H9 (cell line): ENCODE measurements at regions not wholly inside any gene's neighbourhood (a gene's known extent, or its start where the extent isn't known, plus 50 kb on each side); places are given as distances from the start of the nearest gene placed in this dataset.

ENCODE experiments used
- DNase-seq: peaks from one replicate; pipeline ENCODE4 v3.0.0-alpha.2; 2017
- H2AFZ ChIP-seq: one replicate; pipeline ENCODE4 v1.6.1; 2013; ENCODE audit warnings: mild to moderate bottlenecking, low read length, control low read depth, moderate library complexity
- H2AK5ac ChIP-seq: 2 replicates; pipeline ENCODE4 v1.6.1; 2013; ENCODE audit warnings: low read length, control low read depth, mixed read lengths; ENCODE audit not compliant: insufficient read length
- H2BK120ac ChIP-seq: one replicate; pipeline ENCODE4 v1.6.1; 2013; ENCODE audit warnings: low read depth, mild to moderate bottlenecking, low read length, control low read depth, inconsistent platforms; ENCODE audit not compliant: poor library complexity, severe bottlenecking
- H2BK12ac ChIP-seq: 2 replicates; pipeline ENCODE4 v1.6.1; 2013; ENCODE audit warnings: low read length, control low read depth, mixed read lengths, low read depth; ENCODE audit not compliant: insufficient read length
- H2BK15ac ChIP-seq: 2 replicates; pipeline ENCODE4 v1.6.1; 2013; ENCODE audit warnings: low read depth, low read length, control low read depth
- H2BK20ac ChIP-seq: one replicate; pipeline ENCODE4 v1.6.1; 2013; ENCODE audit warnings: low read depth, mild to moderate bottlenecking, low read length, control low read depth, inconsistent platforms; ENCODE audit not compliant: poor library complexity, severe bottlenecking
- H2BK5ac ChIP-seq: 2 replicates; pipeline ENCODE4 v1.6.1; 2013; ENCODE audit warnings: low read length, control low read depth, mixed read lengths; ENCODE audit not compliant: insufficient read length
- H3K14ac ChIP-seq: 2 replicates; pipeline ENCODE4 v1.6.1; 2013; ENCODE audit warnings: low read length, control low read depth; ENCODE audit not compliant: insufficient read depth
- H3K18ac ChIP-seq: 2 replicates; pipeline ENCODE4 v1.6.1; 2013; ENCODE audit warnings: low read depth, mild to moderate bottlenecking, mixed read lengths, low read length, control low read depth; ENCODE audit not compliant: insufficient read length
- H3K23ac ChIP-seq: 2 replicates; pipeline ENCODE4 v1.6.1; 2013; ENCODE audit warnings: low read length, control low read depth, mixed read lengths, low read depth; ENCODE audit not compliant: insufficient read length
- H3K23me2 ChIP-seq: 2 replicates; pipeline ENCODE4 v1.6.1; 2013; ENCODE audit warnings: low read depth, mild to moderate bottlenecking, mixed read lengths, low read length, control low read depth; ENCODE audit not compliant: insufficient read length, poor library complexity, severe bottlenecking
- H3K27ac ChIP-seq: 2 replicates; pipeline ENCODE4 v1.5.1; 2013; ENCODE audit warnings: low read length, control low read depth, mixed read lengths, low read depth; ENCODE audit not compliant: insufficient read length
- H3K27me3 ChIP-seq: 2 replicates; pipeline ENCODE4 v1.6.1; 2013; ENCODE audit warnings: low read length, control low read depth, inconsistent platforms; ENCODE audit not compliant: insufficient read depth
- H3K4ac ChIP-seq: 2 replicates; pipeline ENCODE4 v1.6.1; 2013; ENCODE audit warnings: low read depth, mild to moderate bottlenecking, control low read depth, inconsistent platforms, low read length, moderate library complexity
- H3K4me1 ChIP-seq: 2 replicates; pipeline ENCODE4 v1.6.1; 2013; ENCODE audit warnings: low read length, control low read depth, inconsistent platforms; ENCODE audit not compliant: insufficient read depth
- H3K4me2 ChIP-seq: 2 replicates; pipeline ENCODE4 v1.6.1; 2013; ENCODE audit warnings: low read length, control low read depth, mixed read lengths; ENCODE audit not compliant: insufficient read length, insufficient read depth
- H3K56ac ChIP-seq: 2 replicates; pipeline ENCODE4 v1.6.1; 2013; ENCODE audit warnings: low read depth, mild to moderate bottlenecking, mixed read lengths, low read length, control low read depth; ENCODE audit not compliant: insufficient read length
- H3K79me1 ChIP-seq: 2 replicates; pipeline ENCODE4 v1.6.1; 2013; ENCODE audit warnings: low read depth, mild to moderate bottlenecking, moderate library complexity, low read length, control low read depth, inconsistent platforms; ENCODE audit not compliant: insufficient read depth, poor library complexity, severe bottlenecking
- H3K79me2 ChIP-seq: 2 replicates; pipeline ENCODE4 v1.6.1; 2013; ENCODE audit warnings: low read length, control low read depth, inconsistent platforms; ENCODE audit not compliant: insufficient read depth
- H3K9ac ChIP-seq: 2 replicates; pipeline ENCODE4 v1.6.1; 2013; ENCODE audit warnings: low read length, control low read depth, mixed read lengths; ENCODE audit not compliant: insufficient read length; ENCODE audit errors: extremely low read depth
- H3K9me3 ChIP-seq: one replicate; pipeline ENCODE4 v1.6.1; 2013; ENCODE audit warnings: low read depth, low read length, inconsistent platforms; ENCODE audit not compliant: control insufficient read depth
- H3T11ph ChIP-seq: one replicate; pipeline ENCODE4 v1.6.1; 2013; ENCODE audit warnings: mild to moderate bottlenecking, low read length, control low read depth, inconsistent platforms
- H4K20me1 ChIP-seq: one replicate; pipeline ENCODE4 v1.6.1; 2013; ENCODE audit not compliant: control insufficient read depth, insufficient read length, insufficient read depth
- H4K5ac ChIP-seq: 2 replicates; pipeline ENCODE4 v1.6.1; 2013; ENCODE audit warnings: low read depth, mild to moderate bottlenecking, mixed read lengths, low read length, control low read depth; ENCODE audit not compliant: insufficient read length
- H4K8ac ChIP-seq: replicated peaks from 2 replicates; pipeline ENCODE4 v1.6.1; 2013; ENCODE audit warnings: low read length, control low read depth, mixed read lengths, low read depth; ENCODE audit not compliant: insufficient read length
- H4K91ac ChIP-seq: 2 replicates; pipeline ENCODE4 v1.6.1; 2013; ENCODE audit warnings: low read depth, mild to moderate bottlenecking, moderate library complexity, mixed read lengths, low read length, control low read depth; ENCODE audit not compliant: insufficient read length
- H3K27ac Mint-ChIP-seq, 3 experiments: 2 replicates in 2 of 3; 3 replicates in 1 of 3; pipeline ENCODE4 v1.8.0; 2020 to 2021; ENCODE audit warnings: mixed read lengths in 3 of 3, mild to moderate bottlenecking in 1 of 3, moderate library complexity in 1 of 3
- H3K27me3 Mint-ChIP-seq: 2 replicates; pipeline ENCODE4 v1.8.0; 2021; ENCODE audit warnings: low read depth, mild to moderate bottlenecking, moderate library complexity, mixed read lengths
- H3K36me3 Mint-ChIP-seq, 3 experiments: 2 replicates in 2 of 3; 3 replicates in 1 of 3; pipeline ENCODE4 v1.8.0; 2020 to 2021; ENCODE audit warnings: low read depth in 3 of 3, mixed read lengths in 3 of 3; ENCODE audit not compliant: insufficient read depth in 1 of 3
- H3K4me1 Mint-ChIP-seq, 2 experiments: 2 replicates each; pipeline ENCODE4 v1.8.0; 2020; ENCODE audit warnings: mixed read lengths in 2 of 2
- H3K4me3 Mint-ChIP-seq, 2 experiments: 2 replicates in 1 of 2; 3 replicates in 1 of 2; pipeline ENCODE4 v1.8.0; 2020 to 2021; ENCODE audit warnings: mild to moderate bottlenecking in 2 of 2, mixed read lengths in 2 of 2, moderate library complexity in 1 of 2
- H3K9me3 Mint-ChIP-seq, 2 experiments: 2 replicates in 1 of 2; 3 replicates in 1 of 2; pipeline ENCODE4 v1.8.0; 2020; ENCODE audit warnings: mild to moderate bottlenecking in 2 of 2, mixed read lengths in 2 of 2, moderate library complexity in 1 of 2
- WGBS: extraction: QIAGEN DNeasy Blood & Tissue Kit; methylation state at CpG from one replicate; pipeline ENCODE4 v1.1.7; 2013; ENCODE audit warnings: missing lambda C conversion rate, low lambda C conversion rate, mixed read lengths; ENCODE audit not compliant: insufficient read length; ENCODE audit errors: extremely low coverage; 5-methylcytosine and 5-hydroxymethylcytosine counted together
- TF ChIP-seq, protein P1 (sequence below): fragments of 200-600 bp; sonication (generic); conservative IDR thresholded peaks from 3 replicates; pipeline ENCODE4 v1.8.0; 2021; ENCODE audit warnings: antibody characterized with exemption, mild to moderate bottlenecking

DNA sequence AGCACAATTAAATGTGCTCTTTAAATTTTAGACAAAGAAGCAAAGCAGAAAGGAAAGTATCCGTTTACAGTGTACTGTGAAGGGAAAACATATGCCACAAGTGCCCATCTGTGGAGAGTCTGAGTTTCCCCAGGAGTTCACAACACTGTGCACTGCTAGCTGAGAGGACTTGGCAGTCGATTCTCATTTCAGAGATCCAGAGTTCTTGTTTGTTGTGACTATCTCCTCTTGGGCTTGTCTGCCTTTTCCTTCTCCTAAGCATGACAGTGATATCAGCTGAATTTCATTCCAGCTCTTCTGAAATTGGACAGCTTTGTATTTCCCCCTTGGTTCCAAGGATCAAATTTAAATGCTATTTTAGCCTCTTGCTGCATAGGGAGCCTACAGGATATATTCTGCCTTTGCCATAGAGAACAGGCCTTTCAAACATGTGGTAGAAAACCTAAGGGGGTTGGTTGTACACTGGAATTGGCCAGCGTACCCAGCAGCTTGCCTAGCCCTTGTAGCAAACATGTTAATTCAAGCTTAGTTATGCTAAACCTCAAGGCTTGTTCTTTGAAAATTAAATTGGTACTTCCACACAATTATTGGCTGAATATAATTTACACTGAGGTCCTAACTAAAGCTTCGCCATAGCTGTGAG, 259.2 kb upstream of the NOVA1 start:
- H3K4me1 Mint-ChIP-seq = no peaks in the 10 kb centered on the region
- H3K9ac ChIP-seq = no peak overlapping the region
- H3K18ac ChIP-seq = no peak overlapping the region
- no peak overlapping the region for H3K14ac ChIP-seq
- H4K8ac ChIP-seq = no peak overlapping the region
- H3K79me2 ChIP-seq = no peaks in the 10 kb centered on the region
- H3K23ac ChIP-seq = no peak overlapping the region
- no peak overlapping the region for H2AK5ac ChIP-seq
- no peak overlapping the region for H3T11ph ChIP-seq
- H3K27me3 ChIP-seq = no peaks in the 10 kb centered on the region
- TF ChIP-seq, protein P1, sequence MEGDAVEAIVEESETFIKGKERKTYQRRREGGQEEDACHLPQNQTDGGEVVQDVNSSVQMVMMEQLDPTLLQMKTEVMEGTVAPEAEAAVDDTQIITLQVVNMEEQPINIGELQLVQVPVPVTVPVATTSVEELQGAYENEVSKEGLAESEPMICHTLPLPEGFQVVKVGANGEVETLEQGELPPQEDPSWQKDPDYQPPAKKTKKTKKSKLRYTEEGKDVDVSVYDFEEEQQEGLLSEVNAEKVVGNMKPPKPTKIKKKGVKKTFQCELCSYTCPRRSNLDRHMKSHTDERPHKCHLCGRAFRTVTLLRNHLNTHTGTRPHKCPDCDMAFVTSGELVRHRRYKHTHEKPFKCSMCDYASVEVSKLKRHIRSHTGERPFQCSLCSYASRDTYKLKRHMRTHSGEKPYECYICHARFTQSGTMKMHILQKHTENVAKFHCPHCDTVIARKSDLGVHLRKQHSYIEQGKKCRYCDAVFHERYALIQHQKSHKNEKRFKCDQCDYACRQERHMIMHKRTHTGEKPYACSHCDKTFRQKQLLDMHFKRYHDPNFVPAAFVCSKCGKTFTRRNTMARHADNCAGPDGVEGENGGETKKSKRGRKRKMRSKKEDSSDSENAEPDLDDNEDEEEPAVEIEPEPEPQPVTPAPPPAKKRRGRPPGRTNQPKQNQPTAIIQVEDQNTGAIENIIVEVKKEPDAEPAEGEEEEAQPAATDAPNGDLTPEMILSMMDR = no peak
- no peaks in the 10 kb centered on the region for H3K36me3 Mint-ChIP-seq
- H3K23me2 ChIP-seq = no peaks in the 10 kb centered on the region
- H3K4me2 ChIP-seq = no peak overlapping the region
- WGBS = no CpG with 5 or more reads among the region's 4 CpGs
- H3K4ac ChIP-seq = no peak overlapping the region
- H4K20me1 ChIP-seq = no peaks in the 10 kb centered on the region
- H2BK120ac ChIP-seq = no peak overlapping the region
- no peaks in the 10 kb centered on the region for H3K4me1 ChIP-seq
- no peaks in the 10 kb centered on the region for H3K79me1 ChIP-seq
- H3K4me3 Mint-ChIP-seq = no peak overlapping the region
- no peaks in the 10 kb centered on the region for H3K27me3 Mint-ChIP-seq
- H3K56ac ChIP-seq = no peak overlapping the region
- H2BK5ac ChIP-seq = no peak overlapping the region
- no peak overlapping the region for H4K91ac ChIP-seq
- no peaks in the 10 kb centered on the region for H3K9me3 Mint-ChIP-seq
- no peak overlapping the region for H2BK12ac ChIP-seq
- H3K27ac Mint-ChIP-seq = no peak overlapping the region
- no peak overlapping the region for H4K5ac ChIP-seq
- no peak overlapping the region for H3K27ac ChIP-seq
- H3K9me3 ChIP-seq = no peaks in the 10 kb centered on the region
- H2BK20ac ChIP-seq = no peak overlapping the region
- H2BK15ac ChIP-seq = no peak overlapping the region
- H2AFZ ChIP-seq = no peak overlapping the region
- no peak for DNase-seq
